Nephron (organoid): ENCODE measurements at regions not wholly inside any gene's neighbourhood (a gene's known extent, or its start where the extent isn't known, plus 50 kb on each side); places are given as distances from the start of the nearest gene placed in this dataset.

Experiments used
- H3K27ac Mint-ChIP-seq, 3 experiments: 2 replicates each; pipeline ENCODE4 v1.8.0; 2020; ENCODE audit warnings: mixed read lengths in 3 of 3, mild to moderate bottlenecking in 2 of 3, moderate library complexity in 1 of 3
- H3K27me3 Mint-ChIP-seq: 2 replicates; pipeline ENCODE4 v1.8.0; 2021; ENCODE audit warnings: low read depth, mild to moderate bottlenecking, moderate library complexity, mixed read lengths
- H3K36me3 Mint-ChIP-seq: 2 replicates; pipeline ENCODE4 v1.8.0; 2020; ENCODE audit warnings: low read depth, mixed read lengths
- H3K4me1 Mint-ChIP-seq: 2 replicates; pipeline ENCODE4 v1.8.0; 2020; ENCODE audit warnings: mixed read lengths
- H3K4me3 Mint-ChIP-seq, 3 experiments: 2 replicates each; pipeline ENCODE4 v1.8.0; 2020; ENCODE audit warnings: mild to moderate bottlenecking in 3 of 3, mixed read lengths in 3 of 3, moderate library complexity in 2 of 3
- H3K9me3 Mint-ChIP-seq: 2 replicates; pipeline ENCODE4 v1.8.0; 2020; ENCODE audit warnings: mixed read lengths
- CTCF ChIP-seq, 3 experiments: fragments of 200-600 bp; sonication (generic); IDR thresholded peaks; one replicate each; pipeline ENCODE4 v1.5.0; 2021; ENCODE audit warnings: antibody characterized with exemption in 3 of 3; ENCODE audit not compliant: unreplicated experiment in 3 of 3

- Mint-ChIP-seq H3K4me1 (no peaks in the 10 kb centered on the region), H3K27me3 (peaks cover 57% of the 10 kb centered on the region), H3K36me3 (no peaks in the 10 kb centered on the region), H3K9me3 (no peaks in the 10 kb centered on the region), H3K27ac (no peak overlapping the region), H3K4me3 (no peak overlapping the region)
- no peak for TF ChIP-seq CTCF (IDR thresholded peaks at IDR 0.05; ENCODE audit: unreplicated experiment in 3 of 3)
Measured at GRCh38 chr9:124188331-124189110, 69.2 kb upstream of the NEK6 start.

DNA sequence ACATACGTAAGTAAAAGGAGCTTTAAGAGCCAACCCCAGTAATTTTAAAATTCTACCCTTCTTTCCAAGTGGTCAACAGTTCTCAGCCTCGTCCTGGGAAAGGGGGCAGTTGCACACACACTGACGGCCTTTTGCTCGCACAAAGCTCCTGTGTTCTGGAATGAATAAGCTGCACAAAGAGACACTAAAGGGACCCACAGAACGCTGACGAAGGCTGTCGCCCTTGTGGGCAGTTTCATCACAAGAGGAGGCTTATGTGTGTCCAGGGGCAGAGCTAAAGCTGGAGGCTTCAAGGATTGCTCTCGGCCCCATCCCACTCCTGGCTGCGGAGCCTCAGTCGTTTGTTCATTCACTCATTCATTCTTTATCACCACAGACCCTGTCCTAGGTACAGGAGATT lies 67.0 kb upstream of the NEK6 start:
- H3K4me1 Mint-ChIP-seq: no peaks in the 10 kb centered on the region
- H3K9me3 Mint-ChIP-seq: peaks cover 12% of the 10 kb centered on the region
- H3K27me3 Mint-ChIP-seq: peaks cover 49% of the 10 kb centered on the region
- H3K27ac Mint-ChIP-seq: no peak overlapping the region
- no peaks in the 10 kb centered on the region for H3K36me3 Mint-ChIP-seq
- no peak for TF ChIP-seq CTCF (IDR thresholded peaks at IDR 0.05; ENCODE audit: unreplicated experiment in 3 of 3)
- H3K4me3 Mint-ChIP-seq: no peak overlapping the region

DNA sequence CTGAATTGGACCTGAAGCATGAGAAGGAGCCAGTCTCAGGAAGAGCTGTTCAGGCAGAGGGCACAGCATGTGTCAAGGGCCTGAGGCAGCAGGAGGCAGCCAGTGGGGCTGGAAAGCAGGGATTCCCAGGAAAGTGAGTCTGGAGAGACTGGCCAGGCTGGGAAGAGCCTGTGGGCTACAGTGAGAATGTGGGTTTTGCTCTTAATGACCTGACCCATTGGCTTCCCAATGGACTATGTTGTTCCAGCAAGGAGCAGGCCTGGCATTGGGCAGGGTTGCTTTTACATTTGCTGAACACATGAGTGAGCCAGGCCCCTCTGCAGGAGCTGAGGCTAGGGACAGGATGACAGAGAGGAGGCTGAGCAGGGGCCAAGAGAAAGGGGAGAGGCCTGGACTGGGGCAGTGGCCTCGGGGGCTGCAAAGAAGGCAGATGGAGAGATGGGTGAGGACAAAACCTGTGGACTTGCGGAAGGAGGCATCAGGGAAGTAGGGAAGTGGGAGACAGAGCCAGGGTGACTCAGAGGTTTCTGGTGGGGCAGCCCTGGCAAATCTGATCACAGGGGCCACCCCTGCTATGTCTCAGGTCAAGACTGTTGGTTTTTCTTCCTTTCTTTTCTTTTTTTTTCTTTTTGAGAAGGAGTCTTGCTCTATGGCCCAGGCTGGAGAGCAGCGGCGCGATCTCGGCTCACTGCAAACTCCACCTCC lies 65.9 kb upstream of the NEK6 start:
- Mint-ChIP-seq H3K36me3 (no peaks in the 10 kb centered on the region), H3K4me1 (no peaks in the 10 kb centered on the region), H3K27ac (no peak overlapping the region), H3K9me3 (peaks cover 18% of the 10 kb centered on the region), H3K4me3 (no peak overlapping the region), H3K27me3 (peaks cover 42% of the 10 kb centered on the region)
- no peak for TF ChIP-seq CTCF (IDR thresholded peaks at IDR 0.05; ENCODE audit: unreplicated experiment in 3 of 3)

DNA sequence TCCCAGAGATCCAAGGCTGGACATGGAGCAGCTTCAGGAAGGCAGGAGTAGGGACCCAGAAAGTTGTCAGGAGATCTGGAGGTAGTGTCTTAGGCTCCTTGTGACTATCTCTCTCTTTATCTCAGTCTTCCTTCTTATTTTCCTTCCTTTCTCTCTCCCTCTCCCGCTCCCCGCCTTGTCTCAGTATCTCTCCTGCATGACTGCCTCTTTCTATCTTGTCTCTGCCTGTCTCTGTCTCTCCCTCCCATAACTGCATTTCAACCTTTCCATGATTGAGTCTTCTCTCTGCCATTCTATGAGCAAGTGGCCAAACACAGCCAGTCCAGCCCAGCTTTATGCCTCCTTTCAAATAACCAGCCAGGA lies 61.0 kb upstream of the NEK6 start:
- Mint-ChIP-seq H3K27me3 (peaks cover 34% of the 10 kb centered on the region), H3K9me3 (peaks cover 20% of the 10 kb centered on the region), H3K27ac (no peak overlapping the region), H3K4me3 (no peak overlapping the region), H3K4me1 (no peaks in the 10 kb centered on the region), H3K36me3 (no peaks in the 10 kb centered on the region)
- TF ChIP-seq CTCF (IDR thresholded peaks at IDR 0.05; ENCODE audit: unreplicated experiment in 3 of 3): no peak

DNA sequence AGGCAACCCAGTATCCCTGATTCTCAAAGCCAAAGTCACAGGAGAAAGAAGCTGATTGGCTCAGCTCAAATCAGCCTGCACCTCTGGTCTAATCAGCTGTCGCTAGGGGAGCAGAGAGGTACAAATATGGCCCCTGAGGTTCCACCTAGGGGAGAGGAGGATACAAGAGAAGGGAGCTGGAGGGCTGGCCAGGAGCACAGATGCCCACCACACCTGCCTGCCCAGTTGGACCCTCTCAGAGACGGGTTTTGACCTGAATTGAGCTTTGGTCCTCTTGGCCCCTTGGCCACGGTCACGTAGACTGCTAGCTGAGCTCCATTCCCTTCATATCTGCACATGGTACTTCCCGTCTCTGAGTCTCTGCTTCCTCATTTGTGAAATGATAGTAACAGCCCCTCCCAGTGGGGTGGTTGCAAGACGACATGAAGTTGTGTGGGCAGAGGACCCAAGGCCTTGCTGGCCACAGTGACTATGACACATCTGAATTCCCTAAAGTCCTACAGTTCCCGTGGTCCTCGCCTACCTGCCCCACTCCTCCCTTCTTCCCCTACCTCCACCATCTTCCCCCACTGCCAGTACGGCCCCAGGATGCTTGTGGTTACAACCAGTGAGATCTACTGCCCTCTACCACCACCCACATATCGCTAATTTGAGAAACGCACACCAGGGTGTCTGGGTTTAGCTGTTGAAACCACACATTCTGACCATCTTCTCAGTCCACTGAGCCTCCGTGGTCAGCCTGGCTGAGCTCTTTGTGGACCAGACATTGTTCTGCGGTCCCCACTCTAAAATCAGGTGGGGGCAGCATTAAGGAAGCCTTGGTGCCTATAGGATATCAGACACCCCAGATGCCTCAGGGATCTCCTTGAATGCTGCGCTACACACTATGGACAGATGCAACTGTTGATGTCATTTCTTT lies 60.3 kb upstream of the NEK6 start:
- H3K36me3 Mint-ChIP-seq: no peaks in the 10 kb centered on the region
- peaks cover 31% of the 10 kb centered on the region for H3K27me3 Mint-ChIP-seq
- no peak for TF ChIP-seq CTCF (IDR thresholded peaks at IDR 0.05; ENCODE audit: unreplicated experiment in 3 of 3)
- H3K9me3 Mint-ChIP-seq: peaks cover 20% of the 10 kb centered on the region
- H3K4me1 Mint-ChIP-seq: no peaks in the 10 kb centered on the region
- no peak overlapping the region for H3K4me3 Mint-ChIP-seq
- no peak overlapping the region for H3K27ac Mint-ChIP-seq
